GM18867 (cell line): ENCODE measurements at regions not wholly inside any gene's neighbourhood (a gene's known extent, or its start where the extent isn't known, plus 50 kb on each side); places are given as distances from the start of the nearest gene placed in this dataset.
"Not testable (repeated sequence)": the region's sequence is repeated elsewhere in the genome, so short reads cannot be mapped to it uniquely, and the experiment has no call there.

Source experiments
- ATAC-seq: cut with Tn5 transposase; IDR thresholded peaks from one replicate; pipeline ENCODE4 v1.9.1; 2021; ENCODE audit warnings: mild to moderate bottlenecking, moderate library complexity; ENCODE audit not compliant: unreplicated experiment

DNA sequence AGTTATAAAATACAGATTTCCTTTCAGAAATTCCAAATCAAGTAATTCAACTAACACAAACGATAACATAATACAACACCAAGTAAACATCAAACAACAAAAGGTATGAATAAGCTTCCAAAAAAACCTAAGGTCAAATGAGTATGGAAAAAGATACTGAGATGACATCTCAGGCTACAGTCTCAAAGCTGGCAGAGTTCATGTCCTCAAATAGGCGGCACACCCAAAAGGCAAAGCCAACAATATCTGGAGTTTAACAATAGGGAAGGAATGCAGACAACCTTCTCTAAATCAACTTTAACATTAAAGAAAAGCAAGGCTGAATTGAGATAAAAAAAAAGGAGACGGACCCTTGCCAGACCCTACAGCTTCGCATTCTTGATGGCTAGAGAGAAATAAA is 346.6 kb downstream of the RSL24D1 start:
- no peak for ATAC-seq

- ATAC-seq = no peak
Measured at GRCh38 chr15:54843006-54843405, 353.7 kb downstream of the RSL24D1 start.

DNA sequence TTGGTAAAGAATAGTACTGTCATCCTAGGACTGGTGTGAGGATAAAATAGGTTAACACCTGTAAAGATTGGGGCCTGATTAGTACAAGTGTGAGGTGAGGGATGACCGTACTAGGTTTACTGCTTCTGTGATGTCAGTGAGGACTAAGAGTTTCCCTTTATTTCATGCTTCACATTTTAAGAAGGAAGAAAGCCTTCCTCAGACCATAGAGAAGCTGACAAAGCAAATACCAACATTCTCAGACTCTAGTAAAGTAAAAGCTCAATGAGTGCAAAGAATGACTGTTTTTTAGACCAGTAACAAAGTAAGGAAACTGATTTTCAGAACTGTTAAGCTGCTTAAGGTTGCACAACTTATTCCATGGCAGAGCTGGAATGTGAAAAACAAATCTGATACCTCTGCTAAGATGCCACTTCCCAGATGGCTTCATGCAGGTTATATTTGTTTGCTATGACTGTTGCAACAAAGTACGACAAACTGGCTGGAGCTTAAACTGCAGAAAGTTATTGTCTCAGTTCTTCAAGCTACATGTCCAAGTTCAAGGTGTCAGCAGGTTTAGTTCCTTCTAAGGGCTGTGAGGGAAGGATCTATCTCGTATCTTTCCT is 354.9 kb downstream of the RSL24D1 start:
- no peak for ATAC-seq

- ATAC-seq = no peak
Measured at GRCh38 chr15:54840621-54841398, 355.9 kb downstream of the RSL24D1 start.

DNA sequence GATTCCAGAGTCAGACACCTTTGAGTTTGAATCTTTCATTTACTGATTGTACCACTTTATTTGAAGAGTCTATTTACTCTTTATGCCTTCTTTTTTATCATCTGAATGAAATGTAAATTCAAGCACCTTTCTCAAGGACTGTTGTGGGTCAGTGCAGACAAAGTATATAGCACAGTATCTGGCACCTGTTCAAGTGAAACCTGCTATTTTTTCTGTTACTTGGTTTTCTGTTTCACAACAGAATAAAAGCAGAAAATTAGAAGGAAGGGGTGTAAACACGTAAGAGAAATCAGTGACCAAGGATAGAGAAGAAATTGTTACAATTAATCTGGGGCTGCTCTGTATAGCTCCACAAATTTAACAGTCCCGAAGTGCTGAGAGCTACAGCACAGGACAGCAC is 357.4 kb downstream of the RSL24D1 start:
- ATAC-seq = peak; percentile 38

DNA sequence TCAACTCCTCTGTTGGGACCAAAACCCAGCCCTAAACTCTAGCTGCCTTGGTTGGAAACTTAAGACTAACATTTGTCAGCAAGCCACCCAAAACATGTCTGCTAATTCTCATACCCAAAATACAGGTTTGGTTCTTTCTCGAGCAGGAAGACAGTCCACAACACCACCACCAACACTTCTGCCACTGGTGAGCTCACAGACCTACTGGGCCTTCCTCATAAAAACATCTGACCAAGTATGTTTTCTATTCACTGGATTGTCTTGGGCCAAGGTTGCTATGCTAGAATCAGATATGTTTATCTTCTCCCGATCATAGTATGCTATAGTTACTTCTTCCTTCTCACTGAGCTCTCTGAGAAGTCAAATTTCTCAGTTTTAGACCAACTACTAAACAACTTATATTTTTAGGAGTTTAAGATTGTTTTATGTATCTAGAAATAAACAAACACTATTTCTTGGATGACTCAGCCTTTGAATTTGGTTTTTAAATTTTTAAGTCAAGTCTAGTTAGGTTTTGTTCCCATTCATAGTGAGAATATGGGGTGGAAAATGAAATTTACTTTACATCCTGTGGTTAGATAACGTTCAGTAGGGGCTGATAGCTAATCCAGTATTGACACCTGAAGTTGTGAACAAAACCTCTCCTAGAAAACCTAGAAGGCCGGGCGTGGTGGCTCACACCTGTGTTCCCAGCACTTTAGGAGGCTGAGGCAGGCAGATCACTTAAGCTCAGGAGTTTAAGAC is 360.5 kb downstream of the RSL24D1 start:
- peak; percentile 67 for ATAC-seq

DNA sequence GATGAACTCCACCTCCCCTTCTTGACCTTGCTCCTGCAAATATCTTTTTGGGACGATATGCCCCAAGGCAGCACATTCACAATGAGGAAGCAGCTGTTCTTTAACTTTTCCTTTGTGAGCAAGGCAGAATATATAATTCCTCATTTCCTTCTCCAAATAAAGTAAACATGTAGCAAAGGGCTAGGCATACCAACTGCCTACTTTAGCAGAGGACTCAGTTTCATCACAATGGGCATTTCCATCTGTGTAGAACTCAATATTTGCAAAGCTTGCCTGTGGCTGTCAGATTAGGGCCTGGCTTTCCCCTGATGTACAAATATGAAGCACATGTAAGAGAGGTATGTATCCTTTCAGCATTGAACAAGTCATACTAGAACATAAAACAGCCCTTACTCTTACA is 366.9 kb downstream of the RSL24D1 start:
- no peak for ATAC-seq

GRCh38 chr15:54820811-54821210 is 375.9 kb downstream of the RSL24D1 start:
- ATAC-seq = no peak

GRCh38 chr15:54820098-54820497 is 376.6 kb downstream of the RSL24D1 start:
- ATAC-seq = no peak

- no peak for ATAC-seq
Measured at GRCh38 chr15:54816401-54816800, 380.3 kb downstream of the RSL24D1 start.

- ATAC-seq = no peak
Measured at GRCh38 chr15:54815556-54815955, 381.2 kb downstream of the RSL24D1 start.

DNA sequence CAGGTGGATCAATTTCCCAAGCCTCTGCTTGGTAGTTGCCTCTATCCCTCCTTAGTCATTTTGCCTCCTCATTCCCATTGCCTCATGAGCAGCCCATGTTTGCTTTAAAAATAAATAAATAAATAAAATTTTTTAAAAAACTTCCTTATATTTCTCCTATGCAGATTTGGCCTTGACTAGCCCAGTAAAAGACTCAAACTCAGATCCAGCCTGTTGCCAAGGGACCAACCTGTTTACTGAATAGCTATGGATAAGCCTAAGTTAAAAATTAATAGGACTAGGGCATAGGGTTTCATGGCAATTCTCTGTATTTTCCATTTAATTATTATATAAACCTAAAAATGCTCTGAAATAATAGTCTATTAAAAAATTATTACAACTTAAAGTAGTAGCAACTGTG is 384.4 kb downstream of the RSL24D1 start:
- no peak for ATAC-seq

DNA sequence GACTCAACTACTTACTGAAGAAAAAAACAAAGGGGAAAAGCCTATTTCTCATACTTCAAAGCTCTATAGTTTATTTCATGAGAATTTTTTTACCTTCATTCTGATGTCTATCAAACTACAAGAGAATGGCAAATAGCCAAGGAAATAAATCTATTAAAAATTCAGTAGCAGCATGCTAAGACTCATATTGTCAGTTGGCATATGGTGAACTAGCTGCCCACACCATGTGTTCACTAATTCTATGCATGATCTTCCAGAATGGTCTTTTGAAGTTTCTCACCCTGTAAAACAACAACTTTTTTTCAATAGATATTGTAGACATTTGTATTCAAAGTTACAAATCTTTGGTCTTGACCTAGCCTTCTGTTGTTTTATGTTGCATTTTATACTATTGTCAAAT is 386.2 kb downstream of the RSL24D1 start:
- no peak for ATAC-seq

GRCh38 chr15:54810031-54810430 is 386.7 kb downstream of the RSL24D1 start:
- no peak for ATAC-seq

GRCh38 chr15:54808321-54808720 is 388.4 kb downstream of the RSL24D1 start:
- ATAC-seq = no peak

- no peak for ATAC-seq
Measured at GRCh38 chr15:54803987-54804386, 392.8 kb downstream of the RSL24D1 start.

DNA sequence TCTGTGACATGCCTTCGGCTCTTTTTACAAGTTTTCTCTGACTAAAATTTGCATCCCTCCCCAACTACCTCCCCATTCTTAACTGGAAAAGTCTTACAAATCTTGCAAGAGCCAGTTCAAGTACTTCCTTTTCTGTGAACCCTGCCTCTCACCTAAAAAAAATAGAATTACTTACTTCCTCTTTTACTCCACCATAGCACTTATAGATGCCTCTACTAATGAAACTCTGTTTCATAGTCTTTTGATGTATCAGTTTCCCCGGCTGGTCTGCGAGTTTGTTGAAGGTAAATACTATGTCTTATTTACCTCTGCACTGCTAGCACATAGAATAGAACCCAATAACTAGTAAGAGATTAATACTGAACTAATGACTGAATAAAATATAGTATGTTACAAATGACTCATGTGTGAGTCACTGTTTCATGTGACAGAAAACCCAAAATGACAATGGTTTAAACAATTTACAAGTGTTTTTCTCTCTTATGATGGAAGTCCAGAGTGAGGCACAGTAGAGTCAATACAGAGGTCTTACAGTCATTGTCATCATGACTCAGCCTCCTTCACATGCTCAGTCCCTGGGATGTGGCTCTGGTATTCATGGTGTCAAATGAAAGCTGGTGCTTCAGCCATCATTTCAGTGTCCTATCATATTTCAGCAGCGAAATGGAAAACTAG is 393.5 kb downstream of the RSL24D1 start:
- peak; percentile 94 for ATAC-seq

DNA sequence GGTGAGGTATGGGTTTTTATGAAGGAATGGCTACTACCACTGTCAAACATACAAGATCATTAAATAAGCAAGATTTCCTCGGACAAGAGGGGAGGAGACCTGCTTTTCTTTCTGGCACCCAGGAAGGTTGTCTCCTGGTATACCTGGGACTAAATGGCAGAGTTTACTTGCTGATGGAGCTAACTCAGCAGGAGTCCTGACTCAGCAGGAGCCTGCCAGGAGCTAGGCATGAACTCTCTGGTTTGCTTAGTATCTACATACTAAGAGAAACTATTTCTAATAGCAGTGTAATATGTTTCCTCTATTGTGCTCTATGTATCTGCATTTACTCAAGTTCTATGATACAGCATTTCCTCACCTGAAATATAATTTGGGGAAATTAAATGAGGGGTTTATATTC is 404.2 kb downstream of the RSL24D1 start:
- ATAC-seq = no peak

- ATAC-seq = no peak
Measured at GRCh38 chr15:54790693-54791092, 406.0 kb downstream of the RSL24D1 start.

GRCh38 chr15:54789376-54789775 is 407.4 kb downstream of the RSL24D1 start:
- no peak for ATAC-seq

- ATAC-seq = not testable (repeated sequence)
Measured at GRCh38 chr15:54781220-54781619, 415.5 kb downstream of the RSL24D1 start.
